HUES6 (cell line): ENCODE measurements at regions not wholly inside any gene's neighbourhood (a gene's known extent, or its start where the extent isn't known, plus 50 kb on each side); places are given as distances from the start of the nearest gene placed in this dataset.

Source experiments
- H3K27ac ChIP-seq: 2 replicates; pipeline ENCODE4 v1.7.0; 2013; ENCODE audit warnings: low read depth, mild to moderate bottlenecking, low read length, inconsistent platforms
- H3K27me3 ChIP-seq: 2 replicates; pipeline ENCODE4 v1.6.1; 2013; ENCODE audit warnings: low read length; ENCODE audit not compliant: control insufficient read depth, insufficient read depth
- H3K36me3 ChIP-seq: 2 replicates; pipeline ENCODE4 v1.6.1; 2013; ENCODE audit warnings: low read length; ENCODE audit not compliant: control insufficient read depth, insufficient read depth
- H3K4me1 ChIP-seq: 2 replicates; pipeline ENCODE4 v1.6.1; 2013; ENCODE audit warnings: low read length; ENCODE audit not compliant: control insufficient read depth, insufficient read depth
- H3K4me3 ChIP-seq: 2 replicates; pipeline ENCODE4 v1.5.1; 2013; ENCODE audit warnings: low read depth, low read length
- H3K9ac ChIP-seq: one replicate; pipeline ENCODE4 v1.6.1; 2013; ENCODE audit warnings: mild to moderate bottlenecking, low read length
- H3K9me3 ChIP-seq: 2 replicates; pipeline ENCODE4 v1.6.1; 2013; ENCODE audit warnings: low read depth, low read length; ENCODE audit not compliant: control insufficient read depth, insufficient read depth

DNA sequence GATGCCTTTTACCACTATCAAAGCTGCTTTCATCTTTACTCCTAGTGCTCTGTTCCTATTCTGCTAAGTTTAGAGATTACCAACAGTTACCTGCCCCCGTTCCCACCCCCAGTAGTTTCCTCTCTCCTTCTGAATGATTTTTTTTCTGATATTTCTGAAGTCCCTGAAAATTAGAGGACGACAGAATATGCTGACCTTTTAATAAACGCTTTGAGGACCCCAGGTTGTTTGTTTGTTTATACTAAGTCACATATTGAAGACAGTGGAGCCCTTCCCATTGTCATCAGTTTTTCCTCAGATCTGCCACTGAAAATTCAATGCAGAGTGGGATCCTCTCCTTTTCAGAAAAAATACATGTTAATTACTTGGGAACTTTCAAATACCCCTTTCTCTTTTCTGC lies 1039.3 kb upstream of the AGA start:
- Histone ChIP-seq H3K27ac (no peak overlapping the region), H3K9ac (no peak overlapping the region), H3K9me3 (no peaks in the 10 kb centered on the region), H3K27me3 (no peaks in the 10 kb centered on the region), H3K36me3 (no peaks in the 10 kb centered on the region), H3K4me3 (no peak overlapping the region), H3K4me1 (no peaks in the 10 kb centered on the region)

GRCh38 chr4:178523038-178523437 lies 1080.8 kb upstream of the AGA start:
- Histone ChIP-seq H3K4me1 (no peaks in the 10 kb centered on the region), H3K27me3 (no peaks in the 10 kb centered on the region), H3K4me3 (no peak overlapping the region), H3K27ac (no peak overlapping the region), H3K36me3 (no peaks in the 10 kb centered on the region), H3K9ac (no peak overlapping the region), H3K9me3 (no peaks in the 10 kb centered on the region)

GRCh38 chr4:178535939-178536579 lies 1093.8 kb upstream of the AGA start:
- no peaks in the 10 kb centered on the region for H3K9me3 ChIP-seq
- no peaks in the 10 kb centered on the region for H3K4me1 ChIP-seq
- H3K4me3 ChIP-seq, result no peak overlapping the region
- no peak overlapping the region for H3K27ac ChIP-seq
- no peaks in the 10 kb centered on the region for H3K27me3 ChIP-seq
- H3K9ac ChIP-seq, result no peak overlapping the region
- H3K36me3 ChIP-seq, result no peaks in the 10 kb centered on the region

GRCh38 chr4:178553201-178553600 lies 1111.0 kb upstream of the AGA start:
- H3K9me3 ChIP-seq, result no peaks in the 10 kb centered on the region
- H3K4me1 ChIP-seq, result no peaks in the 10 kb centered on the region
- H3K36me3 ChIP-seq, result no peaks in the 10 kb centered on the region
- H3K27me3 ChIP-seq, result no peaks in the 10 kb centered on the region
- H3K4me3 ChIP-seq, result no peak overlapping the region
- no peak overlapping the region for H3K27ac ChIP-seq
- H3K9ac ChIP-seq, result no peak overlapping the region

DNA sequence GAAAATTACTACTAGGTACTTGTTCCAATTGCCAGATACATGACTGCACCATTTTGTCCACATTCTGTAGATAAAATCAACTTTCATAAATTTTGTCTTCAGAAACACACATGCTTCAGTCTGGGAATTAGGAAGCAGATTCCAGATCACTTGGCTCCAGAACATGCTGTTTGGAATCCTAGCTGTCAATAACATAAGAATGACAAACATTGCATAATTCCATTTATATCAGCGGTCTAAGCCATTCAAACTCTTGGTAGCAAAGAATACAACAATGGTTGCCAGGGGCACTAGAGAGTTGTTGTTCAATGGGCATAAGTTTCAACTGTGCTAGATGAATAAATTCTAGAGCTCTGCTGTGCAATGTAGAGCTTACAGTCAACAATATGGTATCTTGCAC lies 1112.1 kb upstream of the AGA start:
- no peaks in the 10 kb centered on the region for H3K27me3 ChIP-seq
- no peaks in the 10 kb centered on the region for H3K9me3 ChIP-seq
- no peaks in the 10 kb centered on the region for H3K4me1 ChIP-seq
- no peak overlapping the region for H3K9ac ChIP-seq
- H3K27ac ChIP-seq, result no peak overlapping the region
- H3K36me3 ChIP-seq, result no peaks in the 10 kb centered on the region
- H3K4me3 ChIP-seq, result no peak overlapping the region

DNA sequence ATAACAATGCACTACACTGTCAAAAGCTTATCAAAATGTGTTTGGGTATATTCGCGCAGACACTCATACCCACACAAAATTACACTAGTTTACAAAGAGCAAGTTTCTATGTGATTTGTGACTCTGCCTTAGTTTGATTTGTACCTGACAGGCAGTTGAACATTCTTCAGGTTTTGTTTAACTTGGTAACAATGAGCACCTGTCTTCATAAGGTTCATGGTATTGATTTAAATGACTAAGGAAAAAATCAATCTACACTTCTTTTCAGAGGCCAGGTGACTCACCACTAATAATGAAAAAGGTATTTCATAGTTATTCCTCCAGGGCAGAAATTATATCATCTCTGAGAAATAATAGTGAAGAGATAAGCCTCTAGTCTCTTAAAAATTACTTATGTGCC lies 1114.6 kb upstream of the AGA start:
- H3K4me3 ChIP-seq, result no peak overlapping the region
- H3K9ac ChIP-seq, result no peak overlapping the region
- H3K4me1 ChIP-seq, result no peaks in the 10 kb centered on the region
- H3K27me3 ChIP-seq, result no peaks in the 10 kb centered on the region
- H3K36me3 ChIP-seq, result no peaks in the 10 kb centered on the region
- no peaks in the 10 kb centered on the region for H3K9me3 ChIP-seq
- H3K27ac ChIP-seq, result no peak overlapping the region

GRCh38 chr4:178577933-178578332 lies 1135.7 kb upstream of the AGA start:
- H3K4me1 ChIP-seq, result no peaks in the 10 kb centered on the region
- H3K4me3 ChIP-seq, result no peak overlapping the region
- H3K27me3 ChIP-seq, result no peaks in the 10 kb centered on the region
- no peak overlapping the region for H3K9ac ChIP-seq
- no peaks in the 10 kb centered on the region for H3K9me3 ChIP-seq
- no peaks in the 10 kb centered on the region for H3K36me3 ChIP-seq
- H3K27ac ChIP-seq, result no peak overlapping the region

- Histone ChIP-seq H3K36me3 (no peaks in the 10 kb centered on the region), H3K4me3 (no peak overlapping the region), H3K27me3 (no peaks in the 10 kb centered on the region), H3K27ac (no peak overlapping the region), H3K9me3 (no peaks in the 10 kb centered on the region), H3K4me1 (no peaks in the 10 kb centered on the region), H3K9ac (no peak overlapping the region)
Observed at GRCh38 chr4:178595500-178596138, 1153.4 kb upstream of the AGA start.

GRCh38 chr4:178598672-178599071 lies 1156.4 kb upstream of the AGA start:
- Histone ChIP-seq H3K27me3 (no peaks in the 10 kb centered on the region), H3K4me1 (no peaks in the 10 kb centered on the region), H3K36me3 (no peaks in the 10 kb centered on the region), H3K27ac (no peak overlapping the region), H3K9me3 (no peaks in the 10 kb centered on the region), H3K9ac (no peak overlapping the region), H3K4me3 (no peak overlapping the region)

DNA sequence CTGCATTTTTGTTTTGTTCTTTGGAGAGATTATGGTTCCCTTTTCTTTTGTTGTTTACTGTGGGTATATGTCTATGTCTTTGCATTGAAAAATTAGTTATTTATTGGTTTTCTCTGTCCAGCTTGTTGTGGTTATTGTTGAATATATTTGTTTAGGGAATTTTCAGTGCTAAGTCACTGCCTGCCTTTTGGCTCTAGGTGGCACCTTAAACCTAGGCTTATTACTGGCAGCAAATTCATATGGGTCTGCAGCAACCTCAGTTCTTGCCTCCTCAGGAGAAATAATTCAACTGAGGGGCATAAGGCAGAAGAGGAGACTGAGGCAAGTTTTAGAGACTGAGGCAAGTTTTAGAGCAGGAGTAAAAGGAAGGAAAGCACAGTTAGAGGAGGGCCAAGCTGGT lies 1157.3 kb upstream of the AGA start:
- no peaks in the 10 kb centered on the region for H3K9me3 ChIP-seq
- no peak overlapping the region for H3K4me3 ChIP-seq
- no peaks in the 10 kb centered on the region for H3K36me3 ChIP-seq
- H3K27me3 ChIP-seq, result no peaks in the 10 kb centered on the region
- no peak overlapping the region for H3K27ac ChIP-seq
- H3K4me1 ChIP-seq, result no peaks in the 10 kb centered on the region
- H3K9ac ChIP-seq, result no peak overlapping the region

DNA sequence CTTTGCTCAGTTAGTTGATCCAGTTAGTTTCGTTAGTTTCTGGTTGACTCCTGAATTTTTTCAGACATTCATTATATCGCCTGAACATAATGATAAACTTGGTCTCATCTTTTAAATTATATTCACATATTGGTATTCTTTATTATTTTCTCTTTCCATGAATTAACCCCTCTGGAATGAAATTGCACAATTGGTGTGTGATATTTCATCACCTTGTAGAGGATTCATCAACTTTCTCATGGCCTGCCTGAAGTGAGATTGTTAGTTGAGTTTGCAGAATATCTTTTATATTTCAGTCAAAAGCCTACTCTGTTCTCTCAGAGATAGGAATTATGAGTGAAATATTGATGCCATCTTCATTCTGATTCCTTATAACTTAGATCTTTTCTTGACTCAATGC lies 1160.6 kb upstream of the AGA start:
- H3K9ac ChIP-seq, result no peak overlapping the region
- H3K27ac ChIP-seq, result no peak overlapping the region
- H3K36me3 ChIP-seq, result no peaks in the 10 kb centered on the region
- no peak overlapping the region for H3K4me3 ChIP-seq
- no peaks in the 10 kb centered on the region for H3K27me3 ChIP-seq
- H3K4me1 ChIP-seq, result no peaks in the 10 kb centered on the region
- H3K9me3 ChIP-seq, result no peaks in the 10 kb centered on the region
